Cardiac septum (tissue), 1 donor: ENCODE measurements at regions not wholly inside any gene's neighbourhood (a gene's known extent, or its start where the extent isn't known, plus 50 kb on each side); places are given as distances from the start of the nearest gene placed in this dataset.
"Not testable (repeated sequence)": the region's sequence is repeated elsewhere in the genome, so short reads cannot be mapped to it uniquely, and the experiment has no call there.

Source experiments
- DNase-seq: peaks from one replicate; pipeline ENCODE4 v3.0.0-alpha.2; 2020; ENCODE audit warnings: low spot score
- intact Hi-C: fragments of 100-400 bp; cut with DNase I; formaldehyde crosslinking; loops from one replicate; pipeline ENCODE4 v1.14.0; 2022
- donor health status: DM: no; HTN: no; CAD: no.

DNA sequence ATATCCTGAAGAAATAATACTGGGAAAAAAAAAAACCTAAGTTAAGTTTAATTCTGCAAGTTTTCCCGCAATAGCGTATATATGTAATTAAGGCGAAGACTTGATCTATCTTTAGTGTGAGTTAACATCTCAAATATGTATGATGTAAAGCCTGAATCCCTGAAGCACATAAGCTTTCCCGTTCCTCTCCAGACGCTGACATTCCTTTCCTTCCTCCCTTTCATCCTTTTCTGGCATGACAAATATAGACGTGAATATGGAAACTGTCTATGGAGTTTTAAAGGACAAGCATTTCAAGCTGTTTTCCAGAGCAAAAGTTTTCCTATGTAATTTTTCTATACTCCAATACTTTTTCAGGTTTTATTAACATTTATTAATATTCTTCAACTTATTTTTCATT lies 637.0 kb downstream of the COL12A1 start:
- no peak for DNase-seq
- intact Hi-C loops = no loop called here

DNA sequence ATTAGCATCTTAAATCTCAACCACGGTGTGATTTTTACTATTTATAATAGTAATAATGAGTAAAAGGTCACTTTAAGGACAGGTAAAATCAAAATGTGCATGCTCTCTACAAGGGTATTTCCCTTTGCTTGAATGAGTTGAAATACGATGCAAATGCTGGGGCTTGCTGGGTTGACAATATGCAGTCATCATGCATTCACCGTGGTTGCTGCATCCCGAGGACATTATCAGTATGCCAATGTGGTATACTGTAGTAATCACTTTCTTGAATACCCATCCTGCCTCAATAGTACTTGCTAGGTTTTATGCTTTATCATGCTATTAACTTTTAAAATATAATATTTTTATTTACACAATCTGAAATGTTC lies 637.9 kb downstream of the COL12A1 start:
- intact Hi-C loops, DNase-seq: not testable (repeated sequence)

- intact Hi-C loops = no loop called here
- no peak for DNase-seq
Observed at GRCh38 chr6:74567281-74567922, 638.5 kb downstream of the COL12A1 start.

DNA sequence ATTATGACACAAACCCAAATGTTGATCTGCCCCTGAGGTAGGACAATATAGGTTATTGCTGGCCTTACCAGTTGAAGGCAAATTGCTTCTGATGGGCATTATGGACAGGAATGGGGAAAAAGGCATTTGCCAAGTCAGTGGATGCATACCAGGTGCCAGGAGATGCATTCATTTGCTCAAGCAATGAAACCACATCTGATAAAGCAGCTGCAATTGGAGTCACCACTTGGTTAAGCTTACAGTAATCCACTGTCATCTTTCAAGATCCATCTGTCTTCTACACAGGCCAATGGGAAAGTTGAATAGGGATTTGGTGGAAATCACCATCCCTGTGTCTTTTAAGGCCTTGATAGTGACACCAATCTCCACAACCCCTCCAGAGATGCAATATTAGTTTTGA lies 648.6 kb downstream of the COL12A1 start:
- intact Hi-C loops = no loop called here
- DNase-seq = no peak

- intact Hi-C loops = no loop called here
- no peak for DNase-seq
Observed at GRCh38 chr6:74554041-74554440, 651.8 kb downstream of the COL12A1 start.

- intact Hi-C loops = no loop called here
- DNase-seq = no peak
Observed at GRCh38 chr6:74551896-74552295, 654.0 kb downstream of the COL12A1 start.

DNA sequence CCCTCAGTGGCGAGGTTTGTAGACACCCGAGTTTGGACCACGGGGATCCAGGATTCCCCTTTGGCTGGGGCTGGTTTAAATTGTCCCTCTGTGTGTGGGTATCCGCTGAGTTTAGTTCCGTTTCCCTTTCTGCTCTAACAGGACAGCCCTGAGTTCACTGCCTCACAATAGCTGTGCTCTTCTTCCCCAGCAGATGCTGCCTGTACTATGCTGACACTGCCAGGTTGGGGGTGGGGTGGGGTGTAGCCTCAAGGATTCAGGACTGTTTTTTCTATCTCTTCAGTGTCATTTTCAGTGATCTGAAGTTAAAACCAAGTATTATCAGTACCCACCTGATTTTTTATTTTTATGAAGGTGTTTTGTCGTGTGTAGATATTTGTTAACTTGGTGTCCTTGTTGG lies 655.0 kb downstream of the COL12A1 start:
- DNase-seq = no peak
- intact Hi-C loops = no loop called here

DNA sequence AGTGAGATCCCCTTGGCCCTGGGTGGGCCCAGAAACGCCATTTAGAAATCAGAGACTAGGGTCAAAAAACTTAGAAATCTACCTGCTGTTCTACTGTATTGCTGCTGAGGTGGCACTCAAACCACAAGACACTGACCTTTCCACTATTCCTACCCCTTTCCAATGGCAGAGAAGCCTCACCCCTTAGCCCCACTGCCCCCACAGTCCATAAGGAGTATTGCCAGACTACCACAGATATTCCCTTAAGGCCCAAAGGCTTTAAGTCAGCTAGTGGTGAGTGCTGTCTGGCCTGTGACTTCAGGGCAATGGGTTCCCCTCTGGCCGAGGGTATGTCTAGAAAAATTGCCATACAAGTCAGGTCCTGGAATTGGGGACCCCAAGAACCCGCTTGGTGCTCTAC lies 656.1 kb downstream of the COL12A1 start:
- DNase-seq = no peak
- intact Hi-C loops = no loop called here

- intact Hi-C loops = no loop called here
- DNase-seq = no peak
Observed at GRCh38 chr6:74534465-74535211, 671.2 kb downstream of the COL12A1 start.

- intact Hi-C loops = no loop called here
- DNase-seq = no peak
Observed at GRCh38 chr6:74519163-74519562, 686.7 kb downstream of the COL12A1 start.

DNA sequence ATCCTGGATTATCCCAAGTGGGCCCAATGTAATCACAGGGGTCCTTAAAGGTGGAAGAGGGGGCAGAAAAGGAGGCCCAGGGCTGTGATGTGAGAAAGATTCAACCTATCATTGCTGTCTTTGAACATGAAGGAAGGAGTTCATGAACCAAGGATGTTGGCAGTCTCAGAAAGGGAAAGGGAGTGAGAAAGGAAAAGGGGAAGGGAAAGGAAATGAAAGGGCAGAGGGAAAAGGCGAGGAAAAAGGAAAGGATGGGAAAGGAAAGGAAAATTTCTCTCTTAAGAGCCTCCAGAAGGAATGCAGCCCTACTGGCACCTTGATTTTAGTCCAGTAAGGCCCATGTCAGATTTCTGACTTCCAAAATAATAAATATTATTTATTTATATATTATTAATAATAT lies 687.8 kb downstream of the COL12A1 start:
- no peak for DNase-seq
- intact Hi-C loops = no loop called here

DNA sequence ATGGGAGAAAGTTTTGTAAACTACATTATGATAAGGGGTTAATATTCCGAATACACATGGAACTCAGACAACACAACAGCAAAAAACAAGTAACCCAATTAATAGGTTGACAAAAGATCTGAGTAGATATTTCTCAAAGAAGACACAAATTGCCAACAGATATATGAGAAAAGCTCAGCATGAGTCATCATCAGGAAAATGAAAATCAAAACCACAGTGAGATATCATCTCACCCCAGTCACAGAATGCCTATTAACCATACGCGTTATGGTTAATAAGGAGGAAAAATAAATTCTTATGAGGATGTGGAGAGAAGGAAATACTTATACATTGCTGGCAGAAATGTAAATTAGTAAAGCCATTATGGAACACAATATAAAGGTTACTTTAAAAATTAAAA lies 695.0 kb downstream of the COL12A1 start:
- no peak for DNase-seq
- intact Hi-C loops = no loop called here

DNA sequence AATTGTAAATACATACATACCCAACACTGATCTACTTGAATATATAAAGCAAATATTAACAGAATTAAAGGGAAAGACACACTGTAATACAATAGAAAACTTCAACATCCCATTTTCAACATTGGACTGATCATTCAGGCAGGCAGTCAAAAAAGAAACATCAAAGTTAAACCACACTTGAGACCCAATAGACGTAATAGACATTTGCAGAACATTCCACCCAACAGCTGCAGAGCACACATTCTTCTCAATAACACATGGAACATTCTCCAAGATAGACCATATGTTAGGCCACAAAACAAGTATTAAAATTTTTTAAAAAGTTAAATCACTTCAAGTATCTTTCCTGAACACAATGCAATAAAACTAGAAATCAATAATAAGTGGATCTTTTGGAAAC lies 698.2 kb downstream of the COL12A1 start:
- no peak for DNase-seq
- intact Hi-C loops = no loop called here

GRCh38 chr6:74505391-74505790 lies 700.5 kb downstream of the COL12A1 start:
- intact Hi-C loops = no loop called here
- DNase-seq = no peak

- intact Hi-C loops = no loop called here
- no peak for DNase-seq
Observed at GRCh38 chr6:74504941-74505340, 700.9 kb downstream of the COL12A1 start.

DNA sequence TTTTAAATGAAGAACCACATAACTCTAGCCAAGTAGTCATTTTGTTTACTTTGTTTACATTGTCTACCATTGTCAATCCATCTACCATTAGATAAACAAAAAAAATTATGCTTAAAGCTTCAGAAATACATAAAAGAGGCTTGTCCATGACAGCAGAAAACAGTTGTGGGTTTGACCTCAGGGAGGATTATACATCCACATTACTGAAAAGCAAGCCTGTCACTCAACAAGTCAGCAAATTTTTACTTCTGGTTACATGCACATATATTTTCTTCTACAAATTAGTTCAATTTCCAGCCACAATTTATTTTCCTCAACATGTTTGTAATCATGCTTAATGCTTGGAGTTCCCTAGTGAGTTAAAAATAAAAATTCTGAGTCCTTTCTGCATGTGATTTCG lies 713.3 kb downstream of the COL12A1 start:
- intact Hi-C loops = no loop called here
- DNase-seq = no peak

GRCh38 chr6:74491844-74492374 lies 713.9 kb downstream of the COL12A1 start:
- intact Hi-C loops = no loop called here
- no peak for DNase-seq

DNA sequence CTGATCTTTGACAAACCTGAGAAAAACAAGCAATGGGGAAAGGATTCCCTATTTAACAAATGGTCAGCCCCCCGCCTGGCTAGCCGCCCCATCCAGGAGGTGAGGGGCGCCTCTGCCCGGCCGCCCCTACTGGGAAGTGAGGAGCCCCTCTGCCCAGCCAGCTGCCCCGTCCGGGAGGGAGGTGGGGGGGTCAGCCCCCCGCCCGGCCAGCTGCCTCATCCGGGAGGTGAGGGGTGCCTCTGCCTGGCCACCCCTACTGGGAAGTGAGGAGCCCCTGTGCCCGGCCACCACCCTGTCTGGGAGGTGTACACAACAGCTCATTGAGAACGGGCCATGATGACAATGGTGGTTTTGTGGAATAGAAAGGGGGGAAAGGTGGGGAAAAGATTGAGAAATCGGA lies 717.1 kb downstream of the COL12A1 start:
- DNase-seq, intact Hi-C loops: not testable (repeated sequence)

DNA sequence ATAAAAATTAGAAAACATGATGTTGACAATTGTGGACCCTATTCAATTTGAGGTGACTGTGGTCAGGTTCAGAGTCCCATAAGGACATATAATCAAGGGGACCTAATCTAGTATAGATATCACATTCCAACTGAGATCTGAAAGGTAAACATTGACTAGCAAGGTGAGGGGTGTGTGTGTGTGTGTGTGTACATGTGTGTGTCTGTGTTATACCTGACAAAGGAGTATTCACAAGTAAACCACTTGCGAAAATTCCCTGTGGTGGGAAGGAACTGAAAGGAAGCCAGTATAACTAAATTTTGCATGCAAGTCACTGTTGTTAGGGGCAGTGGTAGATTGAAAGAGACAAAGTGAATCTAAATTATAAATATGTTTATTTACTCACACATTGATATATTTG lies 723.7 kb downstream of the COL12A1 start:
- DNase-seq = no peak
- intact Hi-C loops = no loop called here

DNA sequence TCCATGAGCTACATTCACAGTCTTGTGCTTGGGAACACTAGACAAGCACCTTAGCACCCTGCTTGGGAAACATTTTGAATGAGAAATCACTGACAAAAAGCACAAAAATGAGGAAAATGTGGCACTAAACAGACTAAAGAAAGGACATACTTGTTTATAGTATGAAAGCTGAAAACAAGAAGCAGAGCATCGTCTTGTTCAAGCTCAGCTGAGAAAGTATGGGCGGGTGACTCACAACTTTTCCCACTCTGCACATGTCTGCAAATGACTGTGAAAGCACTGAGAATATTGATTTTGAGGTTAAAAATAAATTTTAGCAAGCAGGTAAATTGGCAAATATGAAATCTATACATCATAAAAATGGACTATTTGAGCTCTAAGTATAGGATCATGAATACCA lies 725.3 kb downstream of the COL12A1 start:
- intact Hi-C loops = no loop called here

GRCh38 chr6:74479960-74480359 lies 725.9 kb downstream of the COL12A1 start:
- intact Hi-C loops = no loop called here
- no peak for DNase-seq

More for the DNA sequence above, 725.3 kb downstream of the COL12A1 start:
- DNase-seq = no peak
